ENCODE measurements at regions not wholly inside any gene's neighbourhood (a gene's known extent, or its start where the extent isn't known, plus 50 kb on each side); places are given as distances from the start of the nearest gene placed in this dataset.

- H3K9me3 ChIP-seq (ENCODE audit: control insufficient read depth in 3 of 3, low read length in 3 of 3): peaks cover 0 to 2% (median 0%) of the 10 kb centered on the region in 3 donors
- no peak overlapping the region for H3K27ac ChIP-seq (ENCODE audit: low read depth, low read length)
- no peaks in the 10 kb centered on the region for H3K36me3 ChIP-seq (ENCODE audit: control insufficient read depth in 3 of 3, insufficient read depth in 3 of 3, low read length in 3 of 3)
- H3K4me1 ChIP-seq (ENCODE audit: control insufficient read depth in 3 of 3, insufficient read depth in 3 of 3, low read length in 3 of 3): no peaks in the 10 kb centered on the region
- H3K27me3 ChIP-seq (ENCODE audit: control insufficient read depth in 3 of 3, insufficient read depth in 3 of 3, low read length in 3 of 3): peaks cover 0 to 10% (median 6%) of the 10 kb centered on the region in 3 donors
- H3K9ac ChIP-seq (ENCODE audit: low read depth in 1 of 3, low read length in 3 of 3): no peak overlapping the region
- no peak overlapping the region for H3K4me3 ChIP-seq (ENCODE audit: low read length in 3 of 3)
Measured at GRCh38 chr14:98888927-98889835, 382.8 kb downstream of the BCL11B start.

- no peaks in the 10 kb centered on the region for H3K36me3 ChIP-seq (ENCODE audit: control insufficient read depth in 3 of 3, insufficient read depth in 3 of 3, low read length in 3 of 3)
- H3K27ac ChIP-seq (ENCODE audit: low read depth, low read length): no peak overlapping the region
- H3K4me3 ChIP-seq (ENCODE audit: low read length in 3 of 3): no peak overlapping the region
- H3K9ac ChIP-seq (ENCODE audit: low read depth in 1 of 3, low read length in 3 of 3): no peak overlapping the region
- no peaks in the 10 kb centered on the region for H3K4me1 ChIP-seq (ENCODE audit: control insufficient read depth in 3 of 3, insufficient read depth in 3 of 3, low read length in 3 of 3)
- H3K9me3 ChIP-seq (ENCODE audit: control insufficient read depth in 3 of 3, low read length in 3 of 3): no peaks in the 10 kb centered on the region
- peaks cover 0 to 10% (median 6%) of the 10 kb centered on the region in 3 donors for H3K27me3 ChIP-seq (ENCODE audit: control insufficient read depth in 3 of 3, insufficient read depth in 3 of 3, low read length in 3 of 3)
Measured at GRCh38 chr14:98889836-98890185, 382.2 kb downstream of the BCL11B start.

- Histone ChIP-seq H3K9ac (ENCODE audit: low read depth in 1 of 3, low read length in 3 of 3) (no peak overlapping the region), H3K27ac (ENCODE audit: low read depth, low read length) (no peak overlapping the region), H3K9me3 (ENCODE audit: control insufficient read depth in 3 of 3, low read length in 3 of 3) (no peaks in the 10 kb centered on the region), H3K36me3 (ENCODE audit: control insufficient read depth in 3 of 3, insufficient read depth in 3 of 3, low read length in 3 of 3) (no peaks in the 10 kb centered on the region), H3K4me1 (ENCODE audit: control insufficient read depth in 3 of 3, insufficient read depth in 3 of 3, low read length in 3 of 3) (no peaks in the 10 kb centered on the region), H3K4me3 (ENCODE audit: low read length in 3 of 3) (no peak overlapping the region), H3K27me3 (ENCODE audit: control insufficient read depth in 3 of 3, insufficient read depth in 3 of 3, low read length in 3 of 3) (peaks cover 0 to 10% (median 6%) of the 10 kb centered on the region in 3 donors)
Measured at GRCh38 chr14:98890556-98891340, 381.2 kb downstream of the BCL11B start.

- Histone ChIP-seq H3K27ac (ENCODE audit: low read depth, low read length) (no peak overlapping the region), H3K4me1 (ENCODE audit: control insufficient read depth in 3 of 3, insufficient read depth in 3 of 3, low read length in 3 of 3) (no peaks in the 10 kb centered on the region), H3K4me3 (ENCODE audit: low read length in 3 of 3) (no peak overlapping the region), H3K27me3 (ENCODE audit: control insufficient read depth in 3 of 3, insufficient read depth in 3 of 3, low read length in 3 of 3) (peaks cover 0 to 3% (median 2%) of the 10 kb centered on the region in 3 donors), H3K36me3 (ENCODE audit: control insufficient read depth in 3 of 3, insufficient read depth in 3 of 3, low read length in 3 of 3) (no peaks in the 10 kb centered on the region), H3K9ac (ENCODE audit: low read depth in 1 of 3, low read length in 3 of 3) (no peak overlapping the region), H3K9me3 (ENCODE audit: control insufficient read depth in 3 of 3, low read length in 3 of 3) (peaks cover 0 to 3% (median 0%) of the 10 kb centered on the region in 3 donors)
Measured at GRCh38 chr14:98893675-98894074, 378.3 kb downstream of the BCL11B start.

GRCh38 chr14:98894600-98894999 is 377.4 kb downstream of the BCL11B start:
- Histone ChIP-seq H3K27me3 (ENCODE audit: control insufficient read depth in 3 of 3, insufficient read depth in 3 of 3, low read length in 3 of 3) (peaks cover 0 to 3% (median 0%) of the 10 kb centered on the region in 3 donors), H3K4me3 (ENCODE audit: low read length in 3 of 3) (no peak overlapping the region), H3K27ac (ENCODE audit: low read depth, low read length) (no peak overlapping the region)

GRCh38 chr14:98896449-98896848 is 375.5 kb downstream of the BCL11B start:
- Histone ChIP-seq H3K27ac (ENCODE audit: low read depth, low read length) (no peak overlapping the region), H3K4me3 (ENCODE audit: low read length in 3 of 3) (no peak overlapping the region), H3K4me1 (ENCODE audit: control insufficient read depth in 3 of 3, insufficient read depth in 3 of 3, low read length in 3 of 3) (no peaks in the 10 kb centered on the region), H3K36me3 (ENCODE audit: control insufficient read depth in 3 of 3, insufficient read depth in 3 of 3, low read length in 3 of 3) (no peaks in the 10 kb centered on the region), H3K9ac (ENCODE audit: low read depth in 1 of 3, low read length in 3 of 3) (no peak overlapping the region), H3K27me3 (ENCODE audit: control insufficient read depth in 3 of 3, insufficient read depth in 3 of 3, low read length in 3 of 3) (peaks cover 0 to under 1% (median 0%) of the 10 kb centered on the region in 3 donors), H3K9me3 (ENCODE audit: control insufficient read depth in 3 of 3, low read length in 3 of 3) (peaks cover 0 to 3% (median 0%) of the 10 kb centered on the region in 3 donors)

More at GRCh38 chr14:98894600-98894999, 377.4 kb downstream of the BCL11B start:
- Histone ChIP-seq H3K4me1 (ENCODE audit: control insufficient read depth in 3 of 3, insufficient read depth in 3 of 3, low read length in 3 of 3) (no peaks in the 10 kb centered on the region), H3K36me3 (ENCODE audit: control insufficient read depth in 3 of 3, insufficient read depth in 3 of 3, low read length in 3 of 3) (no peaks in the 10 kb centered on the region), H3K9me3 (ENCODE audit: control insufficient read depth in 3 of 3, low read length in 3 of 3) (peaks cover 0 to 3% (median 0%) of the 10 kb centered on the region in 3 donors), H3K9ac (ENCODE audit: low read depth in 1 of 3, low read length in 3 of 3) (no peak overlapping the region)

- Histone ChIP-seq H3K4me1 (ENCODE audit: control insufficient read depth in 3 of 3, insufficient read depth in 3 of 3, low read length in 3 of 3) (no peaks in the 10 kb centered on the region), H3K9me3 (ENCODE audit: control insufficient read depth in 3 of 3, low read length in 3 of 3) (peaks cover 0 to 3% (median 0%) of the 10 kb centered on the region in 3 donors), H3K27me3 (ENCODE audit: control insufficient read depth in 3 of 3, insufficient read depth in 3 of 3, low read length in 3 of 3) (peaks cover 0 to 7% (median 5%) of the 10 kb centered on the region in 3 donors), H3K27ac (ENCODE audit: low read depth, low read length) (no peak overlapping the region), H3K4me3 (ENCODE audit: low read length in 3 of 3) (no peak overlapping the region), H3K36me3 (ENCODE audit: control insufficient read depth in 3 of 3, insufficient read depth in 3 of 3, low read length in 3 of 3) (no peaks in the 10 kb centered on the region), H3K9ac (ENCODE audit: low read depth in 1 of 3, low read length in 3 of 3) (no peak overlapping the region)
Measured at GRCh38 chr14:98897605-98898309, 374.2 kb downstream of the BCL11B start.

- Histone ChIP-seq H3K36me3 (ENCODE audit: control insufficient read depth in 3 of 3, insufficient read depth in 3 of 3, low read length in 3 of 3) (no peaks in the 10 kb centered on the region), H3K4me1 (ENCODE audit: control insufficient read depth in 3 of 3, insufficient read depth in 3 of 3, low read length in 3 of 3) (no peaks in the 10 kb centered on the region), H3K27ac (ENCODE audit: low read depth, low read length) (no peak overlapping the region), H3K27me3 (ENCODE audit: control insufficient read depth in 3 of 3, insufficient read depth in 3 of 3, low read length in 3 of 3) (peaks cover 0 to 7% (median 5%) of the 10 kb centered on the region in 3 donors), H3K9me3 (ENCODE audit: control insufficient read depth in 3 of 3, low read length in 3 of 3) (peaks cover 0 to 3% (median 0%) of the 10 kb centered on the region in 3 donors), H3K4me3 (ENCODE audit: low read length in 3 of 3) (no peak overlapping the region), H3K9ac (ENCODE audit: low read depth in 1 of 3, low read length in 3 of 3) (no peak overlapping the region)
Measured at GRCh38 chr14:98899441-98899840, 372.6 kb downstream of the BCL11B start.

- H3K36me3 ChIP-seq (ENCODE audit: control insufficient read depth in 3 of 3, insufficient read depth in 3 of 3, low read length in 3 of 3): no peaks in the 10 kb centered on the region
- H3K4me1 ChIP-seq (ENCODE audit: control insufficient read depth in 3 of 3, insufficient read depth in 3 of 3, low read length in 3 of 3): no peaks in the 10 kb centered on the region
- peaks cover 0 to 3% (median 0%) of the 10 kb centered on the region in 3 donors for H3K9me3 ChIP-seq (ENCODE audit: control insufficient read depth in 3 of 3, low read length in 3 of 3)
- no peak overlapping the region for H3K9ac ChIP-seq (ENCODE audit: low read depth in 1 of 3, low read length in 3 of 3)
- H3K27me3 ChIP-seq (ENCODE audit: control insufficient read depth in 3 of 3, insufficient read depth in 3 of 3, low read length in 3 of 3): peaks cover 5 to 14% (median 9%) of the 10 kb centered on the region in 3 donors
- no peak overlapping the region for H3K4me3 ChIP-seq (ENCODE audit: low read length in 3 of 3)
- H3K27ac ChIP-seq (ENCODE audit: low read depth, low read length): no peak overlapping the region
Measured at GRCh38 chr14:98900236-98900635, 371.8 kb downstream of the BCL11B start.

Data from skeletal muscle tissue (tissue), 3 donors.